NCI-H774 (cell line): ENCODE measurements at regions not wholly inside any gene's neighbourhood (a gene's known extent, or its start where the extent isn't known, plus 50 kb on each side); places are given as distances from the start of the nearest gene placed in this dataset.
"Not testable (repeated sequence)": the region's sequence is repeated elsewhere in the genome, so short reads cannot be mapped to it uniquely, and the experiment has no call there.

Experiments
- DNase-seq: peaks from one replicate; lab custom pipeline; 2025; lab: John Stamatoyannopoulos, UW

DNA sequence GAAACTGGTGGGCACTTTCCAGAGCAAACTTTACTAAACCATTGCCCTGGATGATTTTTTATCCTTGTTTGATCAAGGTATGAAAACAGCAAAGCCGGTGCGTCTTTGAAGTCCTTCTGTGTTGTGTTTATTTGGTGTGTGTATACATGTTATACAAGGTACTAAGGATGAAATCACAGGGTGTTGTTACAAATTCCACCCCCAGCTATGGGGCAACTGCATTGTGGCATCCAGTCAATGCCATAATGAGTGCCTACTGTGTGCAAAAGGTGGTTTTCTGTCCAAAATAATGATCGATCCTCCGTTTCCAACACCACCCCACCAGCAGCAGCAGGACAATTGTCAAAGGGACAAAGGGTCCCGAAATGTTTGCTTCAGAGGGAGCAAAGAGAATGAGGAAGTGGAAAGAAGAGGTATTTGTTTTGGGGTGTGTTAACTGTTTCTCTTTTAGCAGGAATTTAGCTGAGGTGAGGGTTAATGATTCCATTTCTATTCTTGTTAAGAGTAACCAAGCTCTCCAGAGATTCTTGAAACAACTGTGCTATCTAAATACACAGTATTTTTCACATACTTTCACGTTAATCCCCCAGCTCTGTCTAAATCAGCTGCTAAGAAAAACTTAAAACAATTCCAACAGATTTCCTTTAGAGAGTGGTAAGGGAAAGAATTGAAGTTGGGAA is 568.7 kb upstream of the KLF4 start:
- no peak for DNase-seq

- DNase-seq, result no peak
These were observed 568.0 kb upstream of the KLF4 start for GRCh38 chr9:108057421-108058134.

GRCh38 chr9:108056805-108057386 is 567.3 kb upstream of the KLF4 start:
- DNase-seq, result no peak

GRCh38 chr9:108056084-108056804 is 566.7 kb upstream of the KLF4 start:
- no peak for DNase-seq

DNA sequence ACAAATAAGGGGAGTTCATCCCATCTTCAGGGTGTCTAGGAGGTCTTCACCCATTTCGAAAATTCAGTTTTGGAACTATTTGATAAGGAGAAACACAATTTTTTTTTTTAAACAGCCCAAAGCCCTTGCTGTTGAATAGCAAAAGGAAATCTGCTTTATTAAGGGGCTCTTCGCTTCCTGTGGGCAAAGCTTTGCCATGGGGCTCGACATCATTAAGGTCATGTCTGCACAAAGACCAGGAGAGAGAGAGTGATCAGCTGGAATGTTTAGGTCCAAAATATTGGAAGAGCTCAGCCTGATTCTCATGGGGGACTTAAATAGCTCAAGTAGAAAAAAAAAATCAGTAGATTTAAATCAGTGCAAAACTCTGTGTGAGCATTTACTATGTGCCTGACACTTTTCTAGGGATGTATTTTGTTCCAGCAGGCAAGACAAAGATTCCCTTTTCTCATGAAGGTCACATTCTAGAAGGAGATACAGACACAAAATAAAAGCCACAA is 564.6 kb upstream of the KLF4 start:
- DNase-seq, result no peak

- DNase-seq, result no peak
These were observed 564.0 kb upstream of the KLF4 start for GRCh38 chr9:108053555-108054061.

DNA sequence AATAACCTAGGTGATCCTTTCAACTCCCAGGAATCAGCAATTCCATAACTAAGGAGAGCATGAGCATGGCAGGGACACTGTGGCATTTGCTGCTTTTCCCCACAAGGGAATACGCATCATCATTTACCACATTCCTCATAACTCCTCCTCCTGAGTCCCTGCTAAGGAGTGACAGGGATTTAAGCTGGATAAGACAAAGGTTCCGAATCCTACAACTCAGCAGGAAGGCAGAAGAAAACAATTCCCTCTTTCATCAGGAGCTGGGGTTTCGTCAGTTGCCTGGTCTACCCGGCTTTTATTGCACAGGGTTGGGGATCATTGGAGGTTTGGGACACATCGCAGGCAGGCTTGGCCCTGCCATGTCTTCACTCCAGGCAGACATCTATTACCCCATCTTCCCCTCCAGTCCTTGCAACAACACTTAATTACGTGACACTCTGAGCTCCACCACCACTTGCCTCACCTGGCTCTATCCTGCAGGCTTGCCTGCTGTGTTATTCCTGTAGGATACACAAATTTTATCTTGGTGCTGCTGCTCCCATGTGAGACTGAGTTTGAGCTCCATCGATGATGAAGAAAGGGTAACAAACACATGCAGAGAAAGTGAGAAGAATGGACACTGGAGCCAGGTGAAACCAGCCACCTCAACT is 563.0 kb upstream of the KLF4 start:
- no peak for DNase-seq

- no peak for DNase-seq
These were observed 561.3 kb upstream of the KLF4 start for GRCh38 chr9:108050894-108051293.

- no peak for DNase-seq
These were observed 560.3 kb upstream of the KLF4 start for GRCh38 chr9:108049671-108050494.

GRCh38 chr9:108049026-108049607 is 559.5 kb upstream of the KLF4 start:
- no peak for DNase-seq

GRCh38 chr9:108048406-108049025 is 558.9 kb upstream of the KLF4 start:
- DNase-seq, result no peak

GRCh38 chr9:108047777-108048176 is 558.2 kb upstream of the KLF4 start:
- not testable (repeated sequence) for DNase-seq

- DNase-seq, result no peak
These were observed 557.7 kb upstream of the KLF4 start for GRCh38 chr9:108047264-108047663.

DNA sequence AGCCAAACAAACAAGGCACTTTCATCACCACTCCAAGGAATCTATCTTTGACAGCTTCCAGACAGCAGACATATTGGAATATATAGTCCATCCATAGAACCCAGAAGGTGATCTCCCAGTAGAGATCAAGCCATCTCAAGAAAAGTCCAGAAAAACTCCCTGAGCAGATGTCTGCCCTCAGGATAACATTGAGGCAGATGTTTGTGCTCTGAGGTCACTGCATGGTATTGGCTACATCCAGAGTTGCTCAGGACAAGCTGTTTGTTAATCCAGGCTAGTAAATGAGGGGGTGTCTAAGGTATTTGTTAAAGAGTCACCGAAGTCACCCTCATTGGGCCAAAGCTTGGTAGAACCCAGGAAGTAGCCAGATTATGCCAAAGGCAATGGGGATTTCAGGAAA is 556.3 kb upstream of the KLF4 start:
- no peak for DNase-seq

- DNase-seq, result no peak
These were observed 554.0 kb upstream of the KLF4 start for GRCh38 chr9:108043585-108043984.

DNA sequence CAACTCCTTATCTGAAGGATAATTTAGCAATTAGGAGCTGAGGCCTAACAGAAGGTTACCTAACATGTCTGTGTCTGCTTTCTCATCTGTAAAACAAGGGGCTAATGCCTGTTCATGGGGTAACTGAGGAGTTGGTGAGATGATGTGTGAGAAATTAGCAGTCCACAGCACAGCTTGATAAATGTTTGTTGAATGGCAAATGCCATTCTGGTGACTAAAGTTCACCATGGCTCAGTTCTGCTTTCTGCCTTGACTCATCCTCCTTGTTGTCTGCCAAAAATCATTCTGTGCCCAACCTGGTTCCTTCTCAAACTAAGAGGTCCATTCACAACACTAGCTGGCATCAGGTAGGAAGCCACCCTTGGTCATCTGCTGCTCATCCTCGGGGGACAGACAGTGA is 552.0 kb upstream of the KLF4 start:
- DNase-seq, result no peak

GRCh38 chr9:108040783-108041182 is 551.2 kb upstream of the KLF4 start:
- no peak for DNase-seq

GRCh38 chr9:108039493-108039892 is 549.9 kb upstream of the KLF4 start:
- DNase-seq, result no peak

DNA sequence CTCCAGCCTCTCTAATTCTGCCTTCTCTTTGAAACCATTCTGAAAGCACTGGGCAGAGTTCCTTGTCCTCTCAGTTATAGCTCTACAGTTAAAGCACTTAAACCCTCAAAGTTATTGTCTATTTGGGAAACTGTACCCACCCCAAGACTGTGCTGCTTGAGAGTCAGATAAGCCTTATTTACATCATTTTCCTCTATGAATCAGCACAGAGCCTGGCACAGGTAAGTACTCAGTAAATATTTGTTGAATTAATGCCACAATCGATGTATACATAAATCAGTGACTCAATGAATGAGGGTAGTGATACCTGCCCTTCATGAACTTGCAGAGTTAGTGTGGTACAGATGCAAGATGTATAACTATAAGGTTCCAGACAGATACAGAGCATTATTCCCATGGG is 549.4 kb upstream of the KLF4 start:
- no peak for DNase-seq

GRCh38 chr9:108035487-108035886 is 545.9 kb upstream of the KLF4 start:
- no peak for DNase-seq
